ENCODE measurements at regions not wholly inside any gene's neighbourhood (a gene's known extent, or its start where the extent isn't known, plus 50 kb on each side); places are given as distances from the start of the nearest gene placed in this dataset.

DNA sequence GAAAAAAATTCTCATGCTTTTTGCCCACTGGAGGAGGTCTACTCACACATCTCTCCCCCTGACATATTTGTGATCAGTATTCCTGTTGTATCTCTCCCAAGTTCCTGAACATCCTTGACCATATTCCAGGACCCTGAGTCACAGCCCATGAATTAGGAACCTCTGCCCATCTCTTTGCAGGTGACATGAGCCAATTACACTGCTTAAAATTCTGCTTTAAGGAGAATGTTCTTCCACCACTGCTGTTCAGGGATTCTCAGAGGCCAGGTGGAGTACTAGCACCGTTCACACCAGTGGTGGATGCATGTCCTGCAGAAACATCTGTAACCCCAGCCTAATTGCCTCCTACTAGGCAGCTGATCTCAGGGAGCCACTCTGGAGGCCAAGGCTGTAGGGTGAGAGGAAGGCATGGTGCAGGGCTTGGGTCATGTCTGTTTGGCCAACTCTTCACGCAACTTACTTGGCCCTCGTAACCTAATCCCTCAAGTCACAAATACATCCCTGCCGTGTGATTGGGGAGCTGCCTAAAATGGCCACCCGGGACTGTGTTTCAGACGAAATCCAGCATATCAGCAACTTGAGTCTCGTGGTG, 104.8 kb downstream of the GGTLC2 start:
- Histone ChIP-seq H3K4me1 (ENCODE audit: insufficient read depth, low read length) (no peaks in the 10 kb centered on the region), H3K4me3 (ENCODE audit: low read length) (no peak overlapping the region), H3K27me3 (ENCODE audit: insufficient read depth, low read length) (peaks cover 72% of the 10 kb centered on the region), H3K27ac (ENCODE audit: low read length) (no peak overlapping the region), H3K9ac (ENCODE audit: low read depth, low read length) (no peak overlapping the region), H3K36me3 (ENCODE audit: insufficient read depth, low read depth, low read length) (no peaks in the 10 kb centered on the region), H3K9me3 (ENCODE audit: insufficient read depth, low read depth, low read length) (no peaks in the 10 kb centered on the region)

- H3K27me3 ChIP-seq (ENCODE audit: insufficient read depth, low read length), result peaks cover 68% of the 10 kb centered on the region
- no peak overlapping the region for H3K27ac ChIP-seq (ENCODE audit: low read length)
- H3K9ac ChIP-seq (ENCODE audit: low read depth, low read length), result no peak overlapping the region
- H3K36me3 ChIP-seq (ENCODE audit: insufficient read depth, low read depth, low read length), result no peaks in the 10 kb centered on the region
- no peak overlapping the region for H3K4me3 ChIP-seq (ENCODE audit: low read length)
- H3K9me3 ChIP-seq (ENCODE audit: insufficient read depth, low read depth, low read length), result no peaks in the 10 kb centered on the region
- no peaks in the 10 kb centered on the region for H3K4me1 ChIP-seq (ENCODE audit: insufficient read depth, low read length)
Measured at GRCh38 chr22:22750335-22751042, 106.1 kb downstream of the GGTLC2 start.

- H3K9me3 ChIP-seq (ENCODE audit: insufficient read depth, low read depth, low read length), result no peaks in the 10 kb centered on the region
- H3K4me3 ChIP-seq (ENCODE audit: low read length), result no peak overlapping the region
- H3K27me3 ChIP-seq (ENCODE audit: insufficient read depth, low read length), result peaks cover 73% of the 10 kb centered on the region
- no peak overlapping the region for H3K9ac ChIP-seq (ENCODE audit: low read depth, low read length)
- H3K27ac ChIP-seq (ENCODE audit: low read length), result no peak overlapping the region
- no peaks in the 10 kb centered on the region for H3K36me3 ChIP-seq (ENCODE audit: insufficient read depth, low read depth, low read length)
- no peaks in the 10 kb centered on the region for H3K4me1 ChIP-seq (ENCODE audit: insufficient read depth, low read length)
Measured at GRCh38 chr22:22751043-22751603, 106.7 kb downstream of the GGTLC2 start.

GRCh38 chr22:22752199-22752555, 107.8 kb downstream of the GGTLC2 start:
- H3K4me1 ChIP-seq (ENCODE audit: insufficient read depth, low read length), result no peaks in the 10 kb centered on the region
- peaks cover 80% of the 10 kb centered on the region for H3K27me3 ChIP-seq (ENCODE audit: insufficient read depth, low read length)
- no peak overlapping the region for H3K9ac ChIP-seq (ENCODE audit: low read depth, low read length)
- H3K4me3 ChIP-seq (ENCODE audit: low read length), result no peak overlapping the region
- no peaks in the 10 kb centered on the region for H3K9me3 ChIP-seq (ENCODE audit: insufficient read depth, low read depth, low read length)
- no peak overlapping the region for H3K27ac ChIP-seq (ENCODE audit: low read length)
- no peaks in the 10 kb centered on the region for H3K36me3 ChIP-seq (ENCODE audit: insufficient read depth, low read depth, low read length)

GRCh38 chr22:22752556-22753477, 108.4 kb downstream of the GGTLC2 start:
- peaks cover 78% of the 10 kb centered on the region for H3K27me3 ChIP-seq (ENCODE audit: insufficient read depth, low read length)
- H3K36me3 ChIP-seq (ENCODE audit: insufficient read depth, low read depth, low read length), result no peaks in the 10 kb centered on the region
- no peaks in the 10 kb centered on the region for H3K4me1 ChIP-seq (ENCODE audit: insufficient read depth, low read length)
- no peak overlapping the region for H3K9ac ChIP-seq (ENCODE audit: low read depth, low read length)
- no peaks in the 10 kb centered on the region for H3K9me3 ChIP-seq (ENCODE audit: insufficient read depth, low read depth, low read length)
- no peak overlapping the region for H3K27ac ChIP-seq (ENCODE audit: low read length)
- H3K4me3 ChIP-seq (ENCODE audit: low read length), result no peak overlapping the region

- Histone ChIP-seq H3K9me3 (ENCODE audit: insufficient read depth, low read depth, low read length) (no peaks in the 10 kb centered on the region), H3K9ac (ENCODE audit: low read depth, low read length) (no peak overlapping the region), H3K4me1 (ENCODE audit: insufficient read depth, low read length) (no peaks in the 10 kb centered on the region), H3K27ac (ENCODE audit: low read length) (no peak overlapping the region), H3K4me3 (ENCODE audit: low read length) (no peak overlapping the region), H3K27me3 (ENCODE audit: insufficient read depth, low read length) (peaks cover 70% of the 10 kb centered on the region), H3K36me3 (ENCODE audit: insufficient read depth, low read depth, low read length) (no peaks in the 10 kb centered on the region)
Measured at GRCh38 chr22:22753526-22754267, 109.3 kb downstream of the GGTLC2 start.

DNA sequence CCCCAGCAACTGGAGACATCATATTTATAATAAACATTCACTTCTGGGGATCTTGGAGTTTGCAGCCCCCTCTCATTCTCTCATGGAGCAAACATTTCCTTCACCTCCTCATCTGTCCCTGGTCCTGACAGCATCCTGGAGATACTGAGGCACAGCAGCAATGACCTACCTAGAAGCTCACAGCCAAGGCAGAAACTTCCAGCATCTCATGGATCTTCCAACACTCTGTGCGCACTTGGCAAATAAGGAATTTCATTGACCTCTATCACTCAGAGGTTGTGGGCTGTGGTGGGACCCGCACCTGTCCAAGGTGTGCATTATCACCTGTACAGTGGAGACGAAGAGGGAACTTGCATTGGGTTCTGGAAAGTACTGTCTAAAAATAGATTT, 109.8 kb downstream of the GGTLC2 start:
- no peak overlapping the region for H3K4me3 ChIP-seq (ENCODE audit: low read length)
- H3K27me3 ChIP-seq (ENCODE audit: insufficient read depth, low read length), result peaks cover 66% of the 10 kb centered on the region
- H3K4me1 ChIP-seq (ENCODE audit: insufficient read depth, low read length), result no peaks in the 10 kb centered on the region
- H3K27ac ChIP-seq (ENCODE audit: low read length), result no peak overlapping the region
- H3K36me3 ChIP-seq (ENCODE audit: insufficient read depth, low read depth, low read length), result no peaks in the 10 kb centered on the region
- H3K9me3 ChIP-seq (ENCODE audit: insufficient read depth, low read depth, low read length), result no peaks in the 10 kb centered on the region
- no peak overlapping the region for H3K9ac ChIP-seq (ENCODE audit: low read depth, low read length)

- peaks cover 66% of the 10 kb centered on the region for H3K27me3 ChIP-seq (ENCODE audit: insufficient read depth, low read length)
- H3K4me1 ChIP-seq (ENCODE audit: insufficient read depth, low read length), result no peaks in the 10 kb centered on the region
- H3K4me3 ChIP-seq (ENCODE audit: low read length), result no peak overlapping the region
- H3K9me3 ChIP-seq (ENCODE audit: insufficient read depth, low read depth, low read length), result no peaks in the 10 kb centered on the region
- no peak overlapping the region for H3K9ac ChIP-seq (ENCODE audit: low read depth, low read length)
- no peak overlapping the region for H3K27ac ChIP-seq (ENCODE audit: low read length)
- no peaks in the 10 kb centered on the region for H3K36me3 ChIP-seq (ENCODE audit: insufficient read depth, low read depth, low read length)
Measured at GRCh38 chr22:22754961-22755777, 110.8 kb downstream of the GGTLC2 start.

DNA sequence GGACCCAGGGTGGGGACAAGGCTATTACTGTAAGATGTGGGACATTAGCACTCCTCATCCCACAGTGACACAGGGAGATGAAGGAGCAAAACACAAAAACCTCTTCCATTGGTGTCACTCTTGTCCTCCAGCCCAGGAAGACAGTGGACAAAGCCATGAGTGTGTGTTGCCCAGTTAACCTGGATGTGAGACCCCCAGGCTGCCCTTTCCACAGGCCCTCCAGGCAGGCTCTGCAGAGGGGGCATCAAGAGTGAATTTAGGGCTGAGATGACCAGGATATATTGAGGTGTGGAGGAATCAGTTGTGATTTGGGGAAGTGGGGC, 111.3 kb downstream of the GGTLC2 start:
- Histone ChIP-seq H3K9ac (ENCODE audit: low read depth, low read length) (no peak overlapping the region), H3K4me1 (ENCODE audit: insufficient read depth, low read length) (no peaks in the 10 kb centered on the region), H3K27ac (ENCODE audit: low read length) (no peak overlapping the region), H3K36me3 (ENCODE audit: insufficient read depth, low read depth, low read length) (no peaks in the 10 kb centered on the region), H3K9me3 (ENCODE audit: insufficient read depth, low read depth, low read length) (no peaks in the 10 kb centered on the region), H3K4me3 (ENCODE audit: low read length) (no peak overlapping the region), H3K27me3 (ENCODE audit: insufficient read depth, low read length) (peaks cover 66% of the 10 kb centered on the region)

DNA sequence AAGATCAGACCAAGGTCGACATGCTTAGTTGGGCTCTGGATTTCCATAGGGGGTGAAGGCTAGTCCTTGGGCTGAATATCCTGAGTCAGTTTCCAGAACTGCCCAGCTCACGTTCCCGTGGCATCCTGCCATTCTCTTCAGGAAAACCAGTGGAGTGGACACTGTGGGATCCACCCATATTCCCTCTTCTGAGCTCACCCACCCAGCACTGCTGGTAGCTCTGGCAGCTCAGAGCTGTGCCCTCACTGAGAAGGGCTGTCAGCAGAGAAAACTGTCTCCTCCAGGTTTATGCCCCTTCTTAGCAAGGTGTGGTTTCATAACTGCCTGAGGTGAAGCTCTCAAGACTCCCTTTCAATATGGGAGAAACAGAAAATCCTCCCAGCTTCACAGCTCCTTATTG, 111.7 kb downstream of the GGTLC2 start:
- no peak overlapping the region for H3K27ac ChIP-seq (ENCODE audit: low read length)
- H3K9me3 ChIP-seq (ENCODE audit: insufficient read depth, low read depth, low read length), result no peaks in the 10 kb centered on the region
- peaks cover 64% of the 10 kb centered on the region for H3K27me3 ChIP-seq (ENCODE audit: insufficient read depth, low read length)
- no peak overlapping the region for H3K9ac ChIP-seq (ENCODE audit: low read depth, low read length)
- H3K4me3 ChIP-seq (ENCODE audit: low read length), result no peak overlapping the region
- H3K36me3 ChIP-seq (ENCODE audit: insufficient read depth, low read depth, low read length), result no peaks in the 10 kb centered on the region
- H3K4me1 ChIP-seq (ENCODE audit: insufficient read depth, low read length), result no peaks in the 10 kb centered on the region

All from iPS-20b (cell line).